ENCODE measurements at regions not wholly inside any gene's neighbourhood (a gene's known extent, or its start where the extent isn't known, plus 50 kb on each side); places are given as distances from the start of the nearest gene placed in this dataset.

DNA sequence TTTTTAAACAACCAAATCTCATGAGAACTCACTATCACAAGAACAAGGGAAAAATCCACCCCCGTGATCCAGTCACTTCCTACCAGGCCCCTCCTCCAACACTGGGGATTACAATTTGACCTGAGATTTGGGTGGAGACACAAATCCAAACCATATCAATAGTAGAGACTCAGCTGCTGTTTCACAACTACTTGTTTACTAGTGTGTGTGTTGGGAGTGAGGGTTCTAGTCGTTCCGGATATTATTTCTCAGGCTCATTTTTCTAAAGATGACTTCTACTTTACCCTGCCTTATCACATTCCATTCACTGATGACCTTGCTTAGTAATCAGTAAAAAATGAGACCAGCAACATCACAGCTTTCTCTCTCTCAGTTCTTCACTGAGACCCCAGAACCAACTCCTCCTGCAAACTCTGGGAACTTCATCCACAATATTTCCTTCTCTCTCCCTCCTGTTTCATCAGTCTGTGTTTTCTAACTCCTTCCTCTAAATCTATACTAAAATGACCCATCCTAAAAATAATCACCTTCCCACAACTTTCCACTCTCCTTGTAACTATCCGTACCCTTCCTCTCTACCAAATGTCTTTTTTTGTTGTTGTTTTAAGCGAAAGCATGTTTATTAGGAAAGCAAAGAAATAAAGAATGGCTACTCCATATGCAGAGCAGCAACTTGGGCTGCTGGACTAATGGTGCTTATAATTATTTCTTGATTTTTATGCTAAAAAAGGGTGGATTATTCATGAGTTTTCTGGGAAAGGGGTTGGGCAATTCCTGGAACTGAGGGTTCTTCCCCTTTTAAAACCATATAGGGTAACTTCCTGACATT lies 121.5 kb upstream of the SPRY4 start:
- H3K27ac Mint-ChIP-seq (ENCODE audit: unreplicated experiment): peak overlapping the region; percentile 89
- DNase-seq (ENCODE audit: low spot score): no peak
- H3K36me3 Mint-ChIP-seq (ENCODE audit: low read depth): peaks cover 11% of the 10 kb centered on the region
- TF ChIP-seq, protein P1, sequence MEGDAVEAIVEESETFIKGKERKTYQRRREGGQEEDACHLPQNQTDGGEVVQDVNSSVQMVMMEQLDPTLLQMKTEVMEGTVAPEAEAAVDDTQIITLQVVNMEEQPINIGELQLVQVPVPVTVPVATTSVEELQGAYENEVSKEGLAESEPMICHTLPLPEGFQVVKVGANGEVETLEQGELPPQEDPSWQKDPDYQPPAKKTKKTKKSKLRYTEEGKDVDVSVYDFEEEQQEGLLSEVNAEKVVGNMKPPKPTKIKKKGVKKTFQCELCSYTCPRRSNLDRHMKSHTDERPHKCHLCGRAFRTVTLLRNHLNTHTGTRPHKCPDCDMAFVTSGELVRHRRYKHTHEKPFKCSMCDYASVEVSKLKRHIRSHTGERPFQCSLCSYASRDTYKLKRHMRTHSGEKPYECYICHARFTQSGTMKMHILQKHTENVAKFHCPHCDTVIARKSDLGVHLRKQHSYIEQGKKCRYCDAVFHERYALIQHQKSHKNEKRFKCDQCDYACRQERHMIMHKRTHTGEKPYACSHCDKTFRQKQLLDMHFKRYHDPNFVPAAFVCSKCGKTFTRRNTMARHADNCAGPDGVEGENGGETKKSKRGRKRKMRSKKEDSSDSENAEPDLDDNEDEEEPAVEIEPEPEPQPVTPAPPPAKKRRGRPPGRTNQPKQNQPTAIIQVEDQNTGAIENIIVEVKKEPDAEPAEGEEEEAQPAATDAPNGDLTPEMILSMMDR (IDR thresholded peaks at IDR 0.05): no peak
- H3K4me1 Mint-ChIP-seq (ENCODE audit: low read depth): peaks cover 28% of the 10 kb centered on the region
- H3K4me3 Mint-ChIP-seq (ENCODE audit: unreplicated experiment): no peak overlapping the region
- peaks cover 3% of the 10 kb centered on the region for H3K27me3 Mint-ChIP-seq (ENCODE audit: low read depth)
- H3K9me3 Mint-ChIP-seq (ENCODE audit: low read depth): peaks cover 15% of the 10 kb centered on the region

DNA sequence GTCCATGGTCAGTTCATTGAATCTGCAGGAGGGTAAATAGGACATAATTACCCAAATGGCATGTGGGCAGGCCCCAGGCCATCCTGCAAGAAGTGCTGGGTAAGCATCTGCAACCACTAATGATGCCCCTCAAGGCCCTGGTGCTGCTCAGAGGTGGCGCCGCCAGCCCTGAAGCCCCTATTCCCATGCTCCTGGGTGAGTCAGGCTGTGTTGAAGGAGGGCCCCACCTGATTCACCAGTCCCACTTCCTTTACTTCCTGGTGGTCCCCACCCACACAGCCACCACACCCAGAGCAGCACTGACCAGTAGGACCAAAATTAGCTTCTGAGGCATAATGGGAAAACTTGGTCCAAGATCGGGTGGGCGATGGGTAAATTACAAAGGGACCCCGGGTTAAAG lies 120.4 kb upstream of the SPRY4 start:
- H3K36me3 Mint-ChIP-seq (ENCODE audit: low read depth): peaks cover 2% of the 10 kb centered on the region
- H3K4me3 Mint-ChIP-seq (ENCODE audit: unreplicated experiment): no peak overlapping the region
- H3K9me3 Mint-ChIP-seq (ENCODE audit: low read depth): peaks cover 6% of the 10 kb centered on the region
- H3K4me1 Mint-ChIP-seq (ENCODE audit: low read depth): peaks cover 28% of the 10 kb centered on the region
- DNase-seq (ENCODE audit: low spot score): no peak
- TF ChIP-seq, protein P1 (IDR thresholded peaks at IDR 0.05): no peak
- peaks cover 4% of the 10 kb centered on the region for H3K27me3 Mint-ChIP-seq (ENCODE audit: low read depth)
- no peak overlapping the region for H3K27ac Mint-ChIP-seq (ENCODE audit: unreplicated experiment)

DNA sequence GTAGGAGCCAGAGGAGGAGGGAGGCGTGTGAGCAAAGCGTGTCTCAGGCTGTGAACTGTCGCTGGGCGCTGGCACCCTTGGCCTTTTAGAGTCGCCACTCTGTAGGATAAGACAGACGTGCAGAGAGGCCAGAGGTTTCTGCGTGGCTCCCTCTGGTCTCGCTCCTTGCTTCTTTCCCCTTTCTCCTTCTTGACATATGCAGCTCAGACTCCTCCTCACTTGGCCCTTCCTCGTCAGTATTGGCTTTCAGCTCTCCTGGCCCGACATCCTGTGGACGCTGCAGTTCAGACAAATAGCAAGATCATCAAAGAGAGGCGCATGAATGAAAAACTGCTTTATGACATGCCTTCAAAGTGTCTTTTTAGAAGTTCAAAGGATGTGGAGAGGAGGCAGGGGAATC lies 116.8 kb upstream of the SPRY4 start:
- Mint-ChIP-seq H3K27ac (ENCODE audit: unreplicated experiment) (no peak overlapping the region), H3K36me3 (ENCODE audit: low read depth) (no peaks in the 10 kb centered on the region), H3K4me3 (ENCODE audit: unreplicated experiment) (no peak overlapping the region), H3K4me1 (ENCODE audit: low read depth) (peaks cover 39% of the 10 kb centered on the region), H3K9me3 (ENCODE audit: low read depth) (no peaks in the 10 kb centered on the region), H3K27me3 (ENCODE audit: low read depth) (peaks cover 9% of the 10 kb centered on the region)
- TF ChIP-seq, protein P1 (IDR thresholded peaks at IDR 0.05): peak; percentile 41
- DNase-seq (ENCODE audit: low spot score): no peak

DNA sequence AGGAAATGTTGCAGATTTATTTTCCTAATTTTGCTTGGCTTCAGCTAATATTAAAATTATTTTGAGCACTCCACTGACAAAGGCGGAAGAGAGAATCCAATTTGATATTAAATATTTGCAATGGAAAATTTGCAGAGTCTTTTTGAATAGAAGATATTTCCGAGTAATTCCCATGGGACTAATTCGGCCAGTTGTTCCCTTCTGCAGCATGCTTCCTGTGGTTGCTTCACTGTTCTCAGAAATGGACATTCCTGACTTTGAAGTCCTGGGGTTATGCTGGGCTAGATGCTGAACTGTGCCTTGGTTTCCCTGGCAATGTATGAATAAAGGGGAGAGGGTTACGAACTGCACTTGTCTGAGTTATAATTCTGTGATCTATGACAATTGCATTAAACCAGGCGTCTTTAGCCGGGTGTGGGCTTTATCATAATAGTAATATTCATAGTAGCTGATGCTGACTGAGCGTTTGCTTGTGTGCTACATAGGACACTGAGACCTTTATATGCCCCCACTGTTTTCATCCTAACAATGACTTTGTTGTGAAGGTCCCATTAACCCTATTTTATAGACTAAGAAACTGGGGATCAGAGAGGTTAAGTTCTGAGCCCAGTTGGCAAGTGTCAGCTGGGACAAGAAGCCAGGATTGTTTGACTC lies 114.5 kb upstream of the SPRY4 start:
- H3K27ac Mint-ChIP-seq (ENCODE audit: unreplicated experiment): no peak overlapping the region
- H3K4me1 Mint-ChIP-seq (ENCODE audit: low read depth): peaks cover 26% of the 10 kb centered on the region
- DNase-seq (ENCODE audit: low spot score): no peak
- no peaks in the 10 kb centered on the region for H3K9me3 Mint-ChIP-seq (ENCODE audit: low read depth)
- TF ChIP-seq, protein P1 (IDR thresholded peaks at IDR 0.05): no peak
- no peak overlapping the region for H3K4me3 Mint-ChIP-seq (ENCODE audit: unreplicated experiment)
- no peaks in the 10 kb centered on the region for H3K36me3 Mint-ChIP-seq (ENCODE audit: low read depth)
- H3K27me3 Mint-ChIP-seq (ENCODE audit: low read depth): peaks cover 9% of the 10 kb centered on the region

DNA sequence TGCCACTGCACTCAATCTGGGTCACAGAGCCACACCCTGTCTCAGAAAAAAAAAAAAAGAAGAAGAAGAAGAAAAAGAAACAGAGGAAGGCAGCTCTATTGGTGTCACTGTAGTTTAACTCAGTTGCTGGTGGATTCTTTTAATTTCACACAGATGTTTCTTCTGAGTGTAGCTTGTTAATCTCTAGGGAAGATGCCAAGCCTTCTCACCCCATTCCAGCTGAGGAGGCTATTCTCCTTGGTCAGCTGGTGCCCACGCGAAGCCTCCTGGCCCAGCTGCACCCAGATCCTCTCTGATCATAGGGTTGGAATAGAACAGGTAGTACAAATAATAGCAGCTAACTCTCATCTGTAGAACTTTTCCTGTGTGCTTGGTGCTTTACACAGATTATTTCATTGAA lies 113.8 kb upstream of the SPRY4 start:
- no peak overlapping the region for H3K27ac Mint-ChIP-seq (ENCODE audit: unreplicated experiment)
- no peaks in the 10 kb centered on the region for H3K36me3 Mint-ChIP-seq (ENCODE audit: low read depth)
- TF ChIP-seq, protein P1 (IDR thresholded peaks at IDR 0.05): no peak
- H3K9me3 Mint-ChIP-seq (ENCODE audit: low read depth): no peaks in the 10 kb centered on the region
- no peak overlapping the region for H3K4me3 Mint-ChIP-seq (ENCODE audit: unreplicated experiment)
- H3K27me3 Mint-ChIP-seq (ENCODE audit: low read depth): peaks cover 9% of the 10 kb centered on the region
- DNase-seq (ENCODE audit: low spot score): no peak
- H3K4me1 Mint-ChIP-seq (ENCODE audit: low read depth): peaks cover 28% of the 10 kb centered on the region

All from chondrocyte (in vitro differentiated cells).